Stomach (tissue), 8 donors: ENCODE measurements at regions not wholly inside any gene's neighbourhood (a gene's known extent, or its start where the extent isn't known, plus 50 kb on each side); places are given as distances from the start of the nearest gene placed in this dataset.

Source experiments
- DNase-seq, 2 donors: peaks; one replicate each; pipeline versions ENCODE4 v3.0.0 to v3.0.0-alpha.2; 2013 to 2019
- H3K27ac ChIP-seq, 5 donors: fragments of 200-600 bp in 4 of 5; sonication (generic) in 4 of 5; one replicate each; pipeline ENCODE4 v1.5.1; 2013 to 2019; ENCODE audit warnings: mild to moderate bottlenecking in 1 of 5, moderate library complexity in 1 of 5
- H3K27me3 ChIP-seq, 3 donors: fragments of 200-600 bp; sonication (generic); one replicate each; pipeline ENCODE4 v1.5.1; 2017 to 2019; ENCODE audit warnings: mixed run types in 1 of 3
- H3K36me3 ChIP-seq, 4 donors: fragments of 200-600 bp; sonication (generic); 1 replicate in 3 of 4; 2 replicates in 1 of 4; pipeline ENCODE4 v1.5.1; 2016 to 2019
- H3K4me1 ChIP-seq, 4 donors: fragments of 200-600 bp; sonication (generic); one replicate each; pipeline ENCODE4 v1.5.1; 2016 to 2019
- H3K4me3 ChIP-seq, 4 donors: fragments of 200-600 bp; sonication (generic) in 3 of 4; one replicate each; pipeline ENCODE4 v1.5.1; 2016 to 2019; ENCODE audit warnings: mild to moderate bottlenecking in 1 of 4
- H3K9me3 ChIP-seq, 4 donors: fragments of 200-600 bp; sonication (generic); one replicate each; pipeline ENCODE4 v1.5.1; 2016 to 2019
- CTCF ChIP-seq, 7 experiments: fragments of 450-650 bp in 4 of 7; fragments of 200-600 bp in 3 of 7; sonication (generic) in 3 of 7; IDR thresholded peaks; one replicate each; pipeline ENCODE4 v1.5.1; 2016 to 2019; ENCODE audit warnings: antibody characterized with exemption in 7 of 7, control low read depth in 2 of 7, mild to moderate bottlenecking in 1 of 7
- EP300 ChIP-seq: sonication (generic); formaldehyde crosslinking; IDR thresholded peaks from one replicate; pipeline ENCODE4 v1.6.1; 2017; ENCODE audit warnings: antibody characterized with exemption
- POLR2A ChIP-seq, 4 donors: fragments of 450-650 bp; IDR thresholded peaks; one replicate each; pipeline ENCODE4 v1.6.1; 2016; ENCODE audit warnings: antibody characterized with exemption in 4 of 4, control low read depth in 2 of 4, mild to moderate bottlenecking in 1 of 4, moderate library complexity in 1 of 4
- POLR2AphosphoS5 ChIP-seq, 3 donors: sonication (generic); formaldehyde crosslinking; IDR thresholded peaks; one replicate each; pipeline ENCODE4 v1.6.1; 2016; ENCODE audit warnings: antibody characterized with exemption in 3 of 3
- WGBS, 5 donors: extraction: QIAGEN DNeasy Blood & Tissue Kit in 3 of 5; methylation state at CpG; one replicate each; pipeline versions ENCODE4 v1.1.5 to v1.1.7; 2013 to 2018; 5-methylcytosine and 5-hydroxymethylcytosine counted together
- intact Hi-C: fragments of 100-400 bp; cut with DNase I; formaldehyde crosslinking; loops from one replicate; pipeline ENCODE4 v1.15.1; 2023; ENCODE audit warnings: low total_unique reads
- small RNA-seq, 4 donors: library from RNA; depleted of rRNA; stranded (forward); fragments of <200 nt; gene quantifications; one replicate each; pipeline ENCODE3, GENCODE V24; 2016
- donor health status: healthy with polysubstance abuse.
- donor health status: Bipolar disorder and iron deficiency.
- donor health status: healthy.

GRCh38 chr21:35102488-35103371 is 53.6 kb upstream of the RUNX1 start:
- Histone ChIP-seq H3K9me3 (no peaks in the 10 kb centered on the region), H3K27me3 (no peaks in the 10 kb centered on the region), H3K36me3 (no peaks in the 10 kb centered on the region), H3K4me1 (peaks cover 0 to 4% (median 0%) of the 10 kb centered on the region in 4 donors), H3K4me3 (no peak overlapping the region), H3K27ac (peak overlapping the region in 1 of 5 donors; percentile 24)
- intact Hi-C loops: no loop called here
- TF ChIP-seq EP300 (no peak), POLR2A (IDR thresholded peaks at IDR 0.05) (no peak), CTCF (IDR thresholded peaks at IDR 0.05) (no peak)
- 52 to 64% (median 61%) methylated on average over 8 of the region's 8 CpGs for WGBS, 5 donors
- peak; percentile 27 to 61 for DNase-seq

GRCh38 chr21:35100349-35100811 is 51.3 kb upstream of the RUNX1 start:
- H3K27me3 ChIP-seq: no peaks in the 10 kb centered on the region
- DNase-seq: peak in 1 of 2 donors; percentile 30
- H3K4me1 ChIP-seq: peaks cover 0 to 4% (median 0%) of the 10 kb centered on the region in 4 donors
- H3K27ac ChIP-seq: no peak overlapping the region
- 70 to 83% (median 80%) methylated on average over 8 of the region's 8 CpGs for WGBS, 5 donors
- no peak overlapping the region for H3K4me3 ChIP-seq
- TF ChIP-seq POLR2AphosphoS5 (IDR thresholded peaks at IDR 0.05): no peak
- no peak for TF ChIP-seq POLR2A (IDR thresholded peaks at IDR 0.05)
- TF ChIP-seq EP300: no peak
- no peak for TF ChIP-seq CTCF (IDR thresholded peaks at IDR 0.05)
- H3K9me3 ChIP-seq: no peaks in the 10 kb centered on the region
- no peaks in the 10 kb centered on the region for H3K36me3 ChIP-seq
- intact Hi-C loops: no loop called here

GRCh38 chr21:35099310-35099709 is 50.2 kb upstream of the RUNX1 start:
- no peak for DNase-seq
- 54 to 96% (median 77%) methylated on average over 1 of the region's 1 CpG for WGBS, 5 donors
- Histone ChIP-seq H3K27ac (no peak overlapping the region), H3K36me3 (no peaks in the 10 kb centered on the region), H3K9me3 (no peaks in the 10 kb centered on the region), H3K4me3 (no peak overlapping the region), H3K4me1 (peaks cover 0 to 4% (median 0%) of the 10 kb centered on the region in 4 donors), H3K27me3 (no peaks in the 10 kb centered on the region)
- intact Hi-C loops: no loop called here
- TF ChIP-seq CTCF (IDR thresholded peaks at IDR 0.05): no peak
- TF ChIP-seq EP300: no peak
- TF ChIP-seq POLR2A (IDR thresholded peaks at IDR 0.05): no peak
- no peak for TF ChIP-seq POLR2AphosphoS5 (IDR thresholded peaks at IDR 0.05)

Small RNAs in the stretch of these regions (small RNA-seq; reads per million reads assigned to genes)
- gene EZH2P1 (0 reads per million in 4 donors), gene MIR802 (0 reads per million in 4 donors)
